GM20431 (cell line): ENCODE measurements at regions not wholly inside any gene's neighbourhood (a gene's known extent, or its start where the extent isn't known, plus 50 kb on each side); places are given as distances from the start of the nearest gene placed in this dataset.

Experiments used
- in situ Hi-C: fragments of 300-500 bp; cut with MseI, MboI; formaldehyde crosslinking; loops from one replicate; pipeline ENCODE4 v1.15.0; 2020; ENCODE audit warnings: low sequenced_read_pairs; ENCODE audit not compliant: unreplicated experiment

DNA sequence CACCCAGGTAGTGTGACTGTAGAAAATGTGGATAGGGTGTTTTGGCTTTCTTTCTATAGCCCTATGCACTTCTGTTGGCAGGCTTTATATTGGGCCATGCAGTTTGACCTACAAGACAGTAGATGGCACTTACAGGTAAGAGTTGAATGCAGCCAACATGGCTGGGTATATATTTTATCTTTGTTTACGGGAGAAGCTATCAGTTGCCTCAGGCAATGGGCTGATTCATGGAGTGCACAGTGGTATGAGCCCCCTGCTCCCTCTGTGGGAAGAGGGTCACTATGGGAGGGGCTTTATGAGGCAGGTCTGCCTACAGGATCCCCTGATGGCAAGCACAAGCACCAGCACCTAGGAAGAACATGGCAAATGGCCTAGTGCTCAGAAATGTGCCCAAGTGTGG lies 301.2 kb upstream of the CDIN1 start:
- in situ Hi-C loops = no loop called here

DNA sequence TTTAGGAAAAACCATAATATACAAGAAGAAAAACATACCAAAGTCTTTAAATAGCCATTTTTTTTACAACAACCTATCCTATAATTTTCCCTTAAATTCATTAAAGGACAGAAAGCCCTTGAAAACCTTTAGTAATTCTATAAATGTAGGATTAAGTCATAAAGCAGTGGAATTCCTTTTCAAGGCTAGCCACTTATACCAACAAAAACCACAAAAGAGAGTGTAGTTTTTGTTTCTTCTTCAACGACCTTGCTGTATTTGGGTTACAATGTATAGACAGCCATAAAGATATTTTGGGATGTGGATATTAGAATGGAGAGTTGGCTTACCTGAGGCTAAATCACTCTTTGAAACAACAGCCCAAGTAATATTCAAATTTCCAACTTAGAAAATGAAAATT lies 296.6 kb upstream of the CDIN1 start:
- in situ Hi-C loops = no loop called here

DNA sequence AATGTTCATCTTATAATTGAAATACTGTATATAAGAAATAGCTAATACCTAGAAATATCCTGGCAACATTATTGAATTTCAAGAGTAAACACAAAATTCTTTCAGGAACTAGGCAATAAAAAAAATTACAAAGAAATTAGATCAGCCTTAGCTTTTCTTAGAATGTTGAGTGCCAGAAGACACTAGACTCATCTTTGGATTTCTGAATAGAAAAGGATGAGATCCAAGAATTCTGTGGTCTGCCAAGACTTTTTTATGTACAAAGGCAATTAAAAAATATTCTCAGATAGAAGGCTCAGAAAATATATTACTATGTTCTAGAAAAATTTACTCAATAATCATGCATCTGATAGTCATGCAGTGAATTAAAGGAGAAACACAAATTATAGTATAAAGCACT lies 294.5 kb upstream of the CDIN1 start:
- in situ Hi-C loops = no loop called here

DNA sequence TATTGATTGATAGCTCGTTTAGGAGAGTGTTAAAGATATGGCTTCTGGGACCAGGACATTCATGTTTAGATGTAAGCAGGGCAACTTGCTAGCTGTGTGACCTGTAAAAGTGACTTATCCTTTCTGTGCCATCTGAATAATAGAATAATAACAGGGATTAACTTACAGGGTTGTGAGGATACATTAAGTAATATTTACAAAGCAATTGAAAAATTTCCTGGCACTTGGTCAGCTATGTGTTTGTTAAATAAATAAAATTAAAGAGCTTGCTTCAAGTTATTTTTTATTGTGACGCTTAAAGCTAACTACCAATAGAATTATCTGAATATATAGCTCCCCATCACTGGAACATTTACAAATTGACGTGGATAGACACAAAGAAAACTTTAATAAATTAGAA lies 287.9 kb upstream of the CDIN1 start:
- in situ Hi-C loops = no loop called here

DNA sequence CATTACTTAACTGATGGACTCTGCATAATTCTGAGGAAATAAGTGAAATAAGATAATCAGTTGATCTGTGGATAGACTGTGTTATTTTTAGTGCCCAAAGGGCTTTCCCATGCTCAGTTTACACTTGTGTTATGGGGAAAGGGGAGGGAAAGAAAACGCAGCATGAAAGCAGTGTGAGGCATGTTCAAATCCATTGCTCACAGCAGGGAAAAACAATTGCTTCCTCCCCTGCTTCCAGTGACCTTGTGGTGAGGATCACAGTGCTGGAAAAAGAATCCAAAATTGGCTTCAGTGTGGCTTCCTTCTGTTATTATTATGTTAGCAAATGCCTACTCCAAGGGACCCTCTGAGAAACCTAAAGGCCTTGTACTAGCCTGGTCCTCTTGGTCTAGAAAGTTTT lies 285.1 kb upstream of the CDIN1 start:
- in situ Hi-C loops = no loop called here

DNA sequence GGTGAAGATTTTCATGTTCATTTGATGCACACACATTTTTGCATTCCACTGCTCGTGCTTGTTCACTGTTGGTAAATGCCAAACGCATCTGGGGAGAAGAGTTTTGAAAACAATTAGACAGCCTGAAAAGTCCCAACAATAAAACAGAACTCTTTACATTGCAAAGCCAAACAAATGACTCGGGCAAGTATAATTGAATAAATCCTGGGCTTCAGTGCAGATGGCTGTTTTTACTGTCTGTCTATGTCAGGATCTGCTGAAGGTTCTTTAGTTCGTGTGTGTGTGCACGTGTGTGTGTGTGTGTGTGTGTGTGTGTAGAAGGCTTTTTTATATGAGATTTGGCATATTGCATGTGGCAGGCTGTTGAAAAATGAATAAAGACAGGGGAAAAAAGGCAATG lies 277.5 kb upstream of the CDIN1 start:
- in situ Hi-C loops = no loop called here

DNA sequence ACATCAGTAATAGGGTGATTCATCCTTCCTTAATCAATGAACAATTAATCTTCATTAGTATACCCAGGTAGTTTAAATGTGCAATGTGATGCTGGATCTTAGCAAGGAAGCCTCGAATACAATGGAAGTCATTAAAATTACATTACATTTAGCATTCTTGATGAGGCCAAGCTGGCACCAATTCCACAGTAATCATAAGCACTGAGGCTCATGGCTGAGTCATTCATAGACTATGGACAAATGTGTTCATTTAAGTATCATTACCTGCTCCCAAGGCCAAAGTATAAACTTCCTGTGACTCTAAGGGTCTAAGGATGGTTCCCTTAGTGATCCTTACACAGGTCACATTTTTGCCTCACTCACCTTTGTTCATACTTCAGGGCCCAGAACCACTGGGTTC lies 266.4 kb upstream of the CDIN1 start:
- in situ Hi-C loops = no loop called here

DNA sequence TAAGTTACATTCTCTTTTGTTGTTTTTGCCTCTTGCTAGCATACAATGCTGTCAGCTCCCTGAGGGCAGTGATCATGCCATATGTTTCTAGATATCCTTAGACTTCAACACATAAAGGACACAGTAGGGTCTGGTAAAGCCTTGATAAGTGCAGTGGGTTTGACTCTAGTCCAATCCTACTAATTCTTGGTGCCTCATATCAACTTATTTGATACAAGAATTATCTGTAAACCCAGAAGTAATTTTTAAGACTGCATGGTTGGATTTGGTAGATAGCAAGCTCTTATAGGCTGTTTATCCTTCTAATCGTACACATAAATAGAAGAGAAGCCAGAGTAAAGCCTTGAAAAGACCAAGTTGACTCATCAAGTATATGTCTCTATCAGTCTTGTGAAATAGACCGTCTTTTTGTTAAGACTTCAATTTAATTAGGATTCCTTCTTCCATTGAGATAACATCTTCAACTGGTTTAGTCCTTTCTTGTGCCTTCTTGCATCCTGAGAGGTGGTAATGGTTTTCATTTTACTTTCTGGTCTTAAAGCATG lies 265.6 kb upstream of the CDIN1 start:
- in situ Hi-C loops = no loop called here

DNA sequence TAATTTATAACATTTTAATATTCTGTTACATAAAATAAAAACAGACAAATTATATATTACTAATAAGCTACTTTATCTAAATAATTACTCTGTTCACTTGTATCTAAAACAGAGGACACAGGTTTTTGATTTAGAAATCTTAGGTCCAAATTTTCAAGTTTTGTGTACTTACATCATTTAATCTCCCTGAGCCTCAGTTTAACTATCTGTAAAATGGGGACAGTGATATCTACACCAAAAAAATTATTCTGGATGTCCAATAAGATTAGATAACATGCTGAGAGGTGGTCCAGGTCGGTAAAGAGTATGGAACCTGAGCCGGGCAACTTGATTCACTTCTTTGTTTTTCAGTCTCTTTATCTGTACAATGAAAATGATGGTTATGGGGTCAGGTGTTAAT lies 263.8 kb upstream of the CDIN1 start:
- in situ Hi-C loops = no loop called here

DNA sequence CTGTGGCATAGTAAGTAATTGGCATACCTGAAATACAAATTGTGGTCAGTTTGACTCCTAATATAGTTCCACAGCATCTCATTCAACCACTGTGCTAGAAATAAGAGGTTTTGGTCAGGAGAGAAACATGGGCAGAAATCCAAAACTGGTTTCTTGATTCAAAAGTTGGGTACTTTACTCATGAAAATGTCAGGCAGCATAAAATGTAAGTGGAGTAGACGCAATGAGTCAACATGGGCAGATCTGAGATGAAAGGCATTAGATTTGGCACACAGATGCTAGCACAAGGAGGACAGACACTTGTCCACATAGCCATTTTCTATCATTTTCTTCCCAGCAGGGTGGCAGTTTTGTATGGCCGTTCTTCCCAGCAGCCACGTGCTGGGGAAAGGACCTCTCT lies 255.8 kb upstream of the CDIN1 start:
- in situ Hi-C loops = no loop called here

DNA sequence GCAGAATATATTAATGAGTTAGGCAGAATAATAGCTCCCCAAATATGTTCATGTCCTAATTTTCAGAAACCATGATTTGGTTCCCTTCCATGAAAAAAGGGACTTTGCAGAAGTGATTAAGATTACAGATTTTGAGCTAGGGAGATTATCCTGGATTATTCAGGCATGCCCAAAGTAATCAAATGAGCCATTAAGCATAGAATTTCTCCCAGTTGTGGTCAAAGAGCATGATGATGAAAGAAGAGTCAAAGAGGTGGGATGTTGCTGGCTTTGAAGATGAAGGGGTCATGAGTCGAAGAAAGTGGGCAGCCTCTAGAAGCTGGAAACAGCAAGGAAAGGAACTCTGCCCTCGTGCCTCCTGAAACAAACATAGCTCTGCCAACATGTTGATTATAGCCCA lies 254.2 kb upstream of the CDIN1 start:
- in situ Hi-C loops = no loop called here

DNA sequence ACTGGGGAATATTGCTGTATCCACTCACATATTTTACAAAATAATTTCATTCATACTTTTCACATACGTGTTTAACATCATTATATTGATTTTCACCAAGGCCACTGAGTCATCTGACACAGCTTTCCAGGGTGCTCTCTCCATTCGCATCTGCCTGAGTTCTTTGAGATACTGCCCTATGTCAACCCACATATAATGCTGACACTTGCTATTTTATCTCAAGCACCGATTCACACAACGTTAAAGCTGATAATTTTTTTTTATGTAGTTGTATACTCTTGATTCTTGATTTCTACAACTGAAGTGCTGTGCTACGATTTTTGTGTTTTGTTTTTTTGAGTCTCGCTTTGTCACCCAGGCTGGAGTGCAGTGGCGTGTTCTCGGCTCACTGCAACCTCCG lies 249.8 kb upstream of the CDIN1 start:
- in situ Hi-C loops = no loop called here

DNA sequence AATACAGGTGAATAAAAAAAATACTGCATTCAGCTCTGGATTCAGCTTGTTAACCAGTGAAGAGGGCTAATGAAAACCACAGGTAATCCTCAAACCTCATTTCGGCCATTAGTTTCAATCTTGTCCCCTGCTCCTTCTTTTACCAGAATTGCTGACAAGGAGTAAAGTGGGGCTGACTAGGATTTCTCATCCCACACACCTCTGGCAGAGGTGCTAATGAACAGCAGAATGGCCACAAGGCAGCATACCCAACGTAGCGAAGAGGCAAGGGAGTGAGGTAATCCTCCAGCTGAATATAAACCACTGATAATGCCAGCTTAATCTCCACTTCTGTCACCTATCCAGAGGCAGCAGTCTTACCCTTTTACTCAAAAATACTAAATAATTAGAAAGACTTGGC lies 248.8 kb upstream of the CDIN1 start:
- in situ Hi-C loops = no loop called here

DNA sequence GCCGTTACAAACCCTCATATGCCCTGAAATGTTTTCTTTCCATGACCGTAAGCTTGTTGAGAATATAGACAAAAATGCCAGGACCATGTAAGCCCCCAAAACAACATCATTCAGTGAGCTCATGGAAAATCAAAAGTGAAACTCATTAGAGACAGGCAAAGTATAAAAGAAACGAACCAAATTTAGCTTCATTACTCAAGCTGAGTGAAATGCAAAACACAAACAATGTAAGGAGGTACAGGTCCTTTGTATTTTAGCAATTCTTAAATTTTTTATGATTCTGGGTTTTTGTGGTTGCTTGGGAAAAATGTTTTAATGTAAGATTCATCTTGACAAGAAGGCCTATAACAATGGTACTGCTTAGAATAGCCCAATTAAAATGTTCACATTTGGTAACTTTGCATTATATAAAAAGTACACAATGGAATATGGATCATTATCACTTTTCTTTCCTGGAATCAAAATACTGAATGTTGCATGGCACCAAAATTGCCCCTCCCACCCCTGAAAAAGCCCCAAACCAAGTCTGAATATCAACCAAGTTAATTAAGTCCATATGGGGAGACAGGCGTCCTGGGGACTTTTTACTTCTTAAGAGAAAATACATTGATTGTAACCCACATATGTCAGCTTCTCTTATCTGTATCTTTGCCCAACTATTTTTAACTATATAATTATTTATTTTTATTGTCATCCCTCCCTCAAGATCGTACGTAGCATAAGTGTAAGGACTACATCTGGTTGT lies 247.7 kb upstream of the CDIN1 start:
- in situ Hi-C loops = no loop called here

DNA sequence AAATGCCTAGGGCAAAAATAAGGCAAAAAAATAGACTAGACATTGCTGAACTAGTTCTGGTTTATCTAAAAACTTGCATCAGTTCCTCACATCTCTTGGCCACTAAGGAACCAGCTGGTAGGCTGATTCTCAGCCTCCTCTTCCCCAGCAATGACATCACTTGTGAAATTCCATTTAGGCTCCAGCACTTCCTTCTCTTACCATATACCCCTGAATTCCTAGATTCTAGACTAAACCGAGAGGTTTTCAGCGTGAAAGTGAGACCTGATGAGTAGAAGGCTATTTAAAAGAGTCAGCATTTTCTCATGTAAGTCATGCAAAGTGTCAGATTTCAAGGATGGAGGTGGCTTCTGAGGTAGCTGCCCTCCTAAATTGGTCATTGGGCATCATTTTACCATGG lies 247.1 kb upstream of the CDIN1 start:
- in situ Hi-C loops = no loop called here

DNA sequence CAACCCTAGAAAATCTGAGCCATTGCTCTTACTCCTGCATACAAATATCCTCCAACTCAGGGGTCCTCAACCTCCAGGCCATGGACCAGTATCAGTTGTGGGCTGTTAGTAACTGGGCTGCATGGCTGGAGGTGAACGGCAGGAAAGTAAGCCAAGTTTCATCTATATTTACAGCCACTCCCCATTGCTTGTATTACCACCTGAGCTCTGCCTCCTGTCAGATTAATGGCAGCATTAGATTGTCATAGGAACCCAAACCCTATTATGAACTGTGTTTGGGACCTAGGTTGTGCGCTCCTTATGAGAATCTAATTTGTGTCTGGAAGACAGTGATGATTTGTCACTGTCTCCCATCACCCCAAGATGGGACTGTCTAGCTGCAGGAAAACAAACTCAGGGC lies 246.5 kb upstream of the CDIN1 start:
- in situ Hi-C loops = no loop called here

DNA sequence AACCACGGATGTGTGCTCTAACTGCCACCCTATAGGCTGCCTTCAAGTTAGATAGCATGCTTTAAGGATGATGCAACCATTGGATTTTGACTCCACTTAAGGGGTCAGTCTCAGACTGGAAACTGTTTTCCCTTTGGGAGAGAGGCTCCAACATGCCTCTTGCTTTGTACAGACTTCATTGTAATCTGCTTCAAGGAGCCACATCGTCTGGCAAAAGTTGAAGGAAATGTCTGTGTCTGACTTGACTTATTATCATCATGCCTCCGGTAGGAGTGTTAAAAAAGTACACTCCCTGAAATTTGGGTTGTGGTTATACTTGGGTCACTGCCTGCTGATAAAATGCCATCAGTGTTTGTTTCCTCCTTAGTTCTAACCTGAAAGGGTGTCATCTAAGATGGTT lies 245.4 kb upstream of the CDIN1 start:
- in situ Hi-C loops = no loop called here

DNA sequence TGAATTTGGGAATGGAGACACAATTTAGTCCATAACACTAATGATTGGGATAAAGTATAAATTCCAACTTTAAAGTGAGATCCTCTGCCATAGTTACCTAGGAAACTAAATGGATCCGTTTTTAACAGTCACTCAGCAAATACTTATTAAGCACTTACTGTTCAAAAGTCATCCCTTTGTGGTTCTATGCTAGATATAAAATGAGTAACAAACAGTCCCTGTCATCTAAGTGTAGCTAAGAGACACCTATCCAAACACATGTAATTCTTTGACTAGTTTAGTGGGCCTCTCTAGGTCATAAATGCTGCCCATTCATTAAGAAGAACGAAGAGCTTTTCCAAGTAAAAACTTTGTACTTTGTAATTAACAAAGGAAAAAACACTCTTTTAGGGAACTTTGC lies 244.2 kb upstream of the CDIN1 start:
- in situ Hi-C loops = no loop called here

DNA sequence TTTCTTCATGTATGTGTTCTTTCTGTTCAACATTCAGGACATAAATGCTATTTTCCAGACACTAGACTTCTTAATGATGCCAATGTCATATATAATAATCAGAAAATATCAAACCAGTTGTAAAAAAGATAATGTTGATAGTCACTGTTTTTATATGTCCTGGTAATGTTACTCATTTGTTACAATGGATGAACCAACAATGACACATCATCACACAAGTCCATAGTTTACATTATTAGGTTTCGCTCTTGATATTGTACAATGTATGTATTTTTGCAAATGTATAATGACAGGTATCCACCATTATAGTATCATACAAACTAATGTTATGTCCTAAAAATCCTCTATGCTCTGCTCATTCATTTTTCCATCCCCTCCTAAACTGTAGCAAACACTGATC lies 243.8 kb upstream of the CDIN1 start:
- in situ Hi-C loops = no loop called here

DNA sequence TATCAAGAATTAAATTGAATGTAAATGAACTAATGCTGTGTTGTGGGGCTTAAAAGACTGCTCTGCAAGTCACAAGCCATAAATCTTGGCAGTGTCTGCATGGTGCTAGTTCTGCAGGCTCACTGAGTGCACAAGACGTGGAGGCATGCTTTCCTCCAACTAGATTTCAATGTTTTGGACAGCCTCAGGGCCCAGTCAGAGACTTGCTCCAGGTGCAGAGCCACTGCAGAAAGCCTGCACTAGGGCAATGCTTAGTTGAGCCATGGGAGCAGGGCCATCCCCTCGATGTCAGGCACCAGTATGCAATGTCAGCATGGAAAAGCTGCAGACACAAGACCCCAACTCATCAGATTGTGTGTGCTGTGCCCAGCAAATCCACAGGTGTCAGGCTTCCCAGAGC lies 234.5 kb upstream of the CDIN1 start:
- in situ Hi-C loops = no loop called here

DNA sequence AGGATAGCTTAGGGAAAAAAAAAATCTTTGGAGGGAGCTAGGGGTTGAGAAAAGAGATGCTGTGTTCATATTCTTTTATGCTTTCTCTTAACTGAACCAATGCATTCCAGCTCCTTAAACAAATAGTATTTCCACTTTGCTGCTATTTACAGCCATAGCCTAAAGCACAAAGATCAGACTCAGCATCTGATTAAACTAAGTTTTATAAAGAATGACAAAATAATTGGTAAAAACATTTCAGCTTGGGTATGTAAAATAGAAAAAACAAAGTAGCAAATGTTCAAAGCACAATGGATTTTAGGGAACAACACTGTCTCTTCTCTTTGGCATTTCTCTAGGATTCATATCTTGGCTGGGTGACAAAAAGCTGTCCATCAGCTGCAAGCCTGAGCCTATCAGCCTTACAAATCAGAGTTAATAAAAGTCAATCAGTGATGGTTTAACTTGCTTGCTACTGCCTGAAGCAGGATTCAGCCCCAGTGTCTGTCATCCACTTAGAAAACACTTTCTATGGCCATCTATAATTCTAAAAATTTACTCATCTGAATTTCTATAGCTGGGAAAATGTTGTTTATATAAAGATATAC lies 232.1 kb upstream of the CDIN1 start:
- in situ Hi-C loops = no loop called here

DNA sequence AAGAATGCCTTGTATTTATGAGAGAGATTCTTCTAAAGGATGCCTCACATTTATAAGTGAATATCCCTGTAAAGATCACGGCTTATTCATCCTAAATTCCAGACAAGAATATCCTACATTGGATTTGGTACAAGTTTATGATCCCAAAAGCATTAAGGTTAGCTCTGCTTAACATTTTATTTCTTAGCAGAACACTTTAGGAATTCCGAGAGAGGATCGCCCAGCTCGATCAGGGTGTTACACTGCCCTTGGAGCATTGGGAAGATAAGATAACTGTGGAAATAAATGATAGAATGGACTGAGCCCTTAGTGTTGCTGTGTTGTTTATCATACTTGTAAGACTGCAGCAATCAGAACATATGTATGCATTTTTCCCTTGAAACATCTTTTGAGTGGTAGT lies 223.0 kb upstream of the CDIN1 start:
- in situ Hi-C loops = loop anchor here (25.0 kb wide), 1 partner anchor 94 kb away; no protein-coding TSS in a partner anchor
